HepG2 (cell line): ENCODE measurements at regions not wholly inside any gene's neighbourhood (a gene's known extent, or its start where the extent isn't known, plus 50 kb on each side); places are given as distances from the start of the nearest gene placed in this dataset.

Experiments
- ATAC-seq: fragments of 200-7000 bp; cut with Tn5 transposase; 3 replicates; pipeline ENCODE4 v1.9.1; 2020; ENCODE audit warnings: mild to moderate bottlenecking, moderate library complexity
- BruUV-seq: library from RNA; stranded (reverse); fragments of 400-500 nt; replicated peaks from 2 replicates; lab custom pipeline; 2021; lab: Mats Ljungman, UMichigan
- CTCF ChIA-PET: fragments of 300-600 bp; formaldehyde crosslinking; extraction: SDS; loops from one replicate; lab custom pipeline; 2021; ENCODE audit warnings: low total read pairs, inconsistent platforms, low intra/inter-chr PET ratio; lab: Yijun Ruan, JAX
- POLR2A ChIA-PET: fragments of 350-600 bp; sonication (Branson Sonifier 250); formaldehyde crosslinking; loops from one replicate; lab custom pipeline; 2020; ENCODE audit warnings: antibody characterized with exemption, inconsistent platforms; lab: Yijun Ruan, JAX
- DNase-seq: peaks from one replicate; pipeline ENCODE4 v3.0.0-alpha.2; 2015; ENCODE audit warnings: low spot score
- FAIRE-seq: peaks from 3 replicates; lab custom pipeline; 2011; peaks lifted over from hg19 to GRCh38; lab: Jason Lieb, UNC
- H2AFZ ChIP-seq: one replicate; pipeline ENCODE4 v1.6.1; 2011; ENCODE audit warnings: low read length, inconsistent platforms
- H3K27ac ChIP-seq: fragments of 300-600 bp; 3 replicates; pipeline ENCODE4 v1.8.0; 2011; ENCODE audit warnings: mixed run types, mild to moderate bottlenecking, mixed read lengths, low read length, inconsistent platforms; ENCODE audit not compliant: insufficient read depth; ENCODE audit errors: extremely low read length
- H3K27me3 ChIP-seq, 2 experiments: fragments of 200-600 bp in 1 of 2; 2 replicates in 1 of 2; 3 replicates in 1 of 2; pipeline versions ENCODE4 v1.6.0 to v1.8.0; 2011; ENCODE audit warnings: low read length in 2 of 2, mild to moderate bottlenecking in 2 of 2, moderate library complexity in 2 of 2, inconsistent platforms in 1 of 2; ENCODE audit not compliant: insufficient read depth in 2 of 2, control insufficient read depth in 1 of 2
- H3K36me3 ChIP-seq, 2 experiments: fragments of 200-600 bp in 1 of 2; replicated peaks in 1 of 2; 2 replicates in 1 of 2; 3 replicates in 1 of 2; pipeline versions ENCODE4 v1.5.1 to v1.8.0; 2011; ENCODE audit warnings: low read length in 2 of 2, inconsistent platforms in 1 of 2; ENCODE audit not compliant: insufficient read depth in 2 of 2, control insufficient read depth in 1 of 2
- H3K4me1 ChIP-seq: 2 replicates; pipeline ENCODE4 v1.5.1; 2012; ENCODE audit warnings: low read length, inconsistent platforms; ENCODE audit not compliant: insufficient read depth
- H3K4me2 ChIP-seq: 2 replicates; pipeline ENCODE4 v1.6.0; 2011; ENCODE audit warnings: low read depth, low read length, inconsistent platforms
- H3K4me3 ChIP-seq, 3 experiments: fragments of 200-600 bp in 1 of 3; sonication (generic), shearing (Covaris generic) in 1 of 3; replicated peaks in 1 of 3; 2 replicates each; pipeline ENCODE4 v1.5.1; 2011 to 2016; ENCODE audit warnings: low read length in 3 of 3, inconsistent platforms in 2 of 3, low read depth in 2 of 3, mild to moderate bottlenecking in 2 of 3, control low read depth in 1 of 3, mixed read lengths in 1 of 3; ENCODE audit not compliant: insufficient read depth in 1 of 3
- H3K79me2 ChIP-seq: one replicate; pipeline ENCODE4 v1.6.1; 2011; ENCODE audit warnings: low read length, inconsistent platforms; ENCODE audit not compliant: insufficient read depth
- H3K9ac ChIP-seq: 2 replicates; pipeline ENCODE4 v1.6.0; 2011; ENCODE audit warnings: mild to moderate bottlenecking, low read depth, low read length, inconsistent platforms; ENCODE audit not compliant: insufficient read depth
- H3K9me3 ChIP-seq: 2 replicates; pipeline ENCODE4 v1.5.1; 2012; ENCODE audit warnings: mild to moderate bottlenecking, low read length
- H4K20me1 ChIP-seq: 2 replicates; pipeline ENCODE4 v1.6.0; 2011; ENCODE audit warnings: inconsistent platforms, mild to moderate bottlenecking, low read length, moderate library complexity; ENCODE audit not compliant: insufficient read depth
- ARID5B ChIP-seq: IDR thresholded peaks from 2 replicates; pipeline ENCODE4 v1.4.0; 2020; ENCODE audit warnings: mild to moderate bottlenecking, missing genetic modification reagents
- ARNTL ChIP-seq: sonication (generic); formaldehyde crosslinking; IDR thresholded peaks from 2 replicates; pipeline ENCODE4 v1.4.0; 2020; ENCODE audit warnings: mild to moderate bottlenecking, missing genetic modification reagents
- ATF1 ChIP-seq: IDR thresholded peaks from 2 replicates; pipeline ENCODE4 v1.6.1; 2016; ENCODE audit warnings: mild to moderate bottlenecking, control low read depth
- FOXO1 ChIP-seq: sonication (generic); formaldehyde crosslinking; IDR thresholded peaks from 2 replicates; pipeline ENCODE4 v1.4.0; 2020; ENCODE audit warnings: missing genetic modification reagents
- HNF4G ChIP-seq, 2 experiments: sonication (generic) in 1 of 2; formaldehyde crosslinking in 1 of 2; IDR thresholded peaks; 2 replicates each; pipeline versions ENCODE4 v1.4.0 to v1.6.1; 2011 to 2020; ENCODE audit warnings: borderline replicate concordance in 2 of 2, low read depth in 2 of 2, mild to moderate bottlenecking in 2 of 2, low read length in 1 of 2, missing genetic modification reagents in 1 of 2, moderate library complexity in 1 of 2
- NFATC3 ChIP-seq: sonication (generic); formaldehyde crosslinking; IDR thresholded peaks from 2 replicates; pipeline ENCODE4 v1.5.1; 2020; ENCODE audit warnings: mild to moderate bottlenecking, missing genetic modification reagents
- PAXIP1 ChIP-seq: sonication (generic); formaldehyde crosslinking; conservative IDR thresholded peaks from 2 replicates; pipeline ENCODE4 v1.4.0; 2020; ENCODE audit warnings: mild to moderate bottlenecking, missing genetic modification reagents, moderate library complexity
- ZFP36 ChIP-seq: fragments of 150-350 bp; IDR thresholded peaks from 2 replicates; pipeline ENCODE4 v1.6.1; 2018; ENCODE audit warnings: borderline replicate concordance, low read length, low read depth; ENCODE audit not compliant: partially characterized antibody
- ZNF329 ChIP-seq: sonication (generic); formaldehyde crosslinking; IDR thresholded peaks from 2 replicates; pipeline ENCODE4 v1.9.0; 2021; ENCODE audit warnings: low read depth, mild to moderate bottlenecking, missing genetic modification reagents
- ZNF605 ChIP-seq: sonication (generic); formaldehyde crosslinking; IDR thresholded peaks from 2 replicates; pipeline ENCODE4 v1.8.0; 2022; ENCODE audit warnings: mild to moderate bottlenecking, missing genetic modification reagents
- ZNF629 ChIP-seq: sonication (generic); formaldehyde crosslinking; conservative IDR thresholded peaks from 2 replicates; pipeline ENCODE4 v1.5.0; 2020; ENCODE audit warnings: missing genetic modification reagents
- ZNF670 ChIP-seq: sonication (generic); formaldehyde crosslinking; IDR thresholded peaks from 2 replicates; pipeline ENCODE4 v1.8.0; 2022; ENCODE audit warnings: mild to moderate bottlenecking, missing genetic modification reagents, borderline replicate concordance
- ZNF784 ChIP-seq: sonication (generic); formaldehyde crosslinking; IDR thresholded peaks from 2 replicates; pipeline ENCODE4 v1.5.1; 2020; ENCODE audit warnings: missing genetic modification reagents, mild to moderate bottlenecking, borderline replicate concordance
- WGBS: methylation state at CpG from one replicate; pipeline ENCODE4 v1.1.6; 2017; ENCODE audit warnings: low lambda C conversion rate; 5-methylcytosine and 5-hydroxymethylcytosine counted together
- in situ Hi-C: cut with HindIII; loops from 2 replicates; pipeline ENCODE4 v1.10.0; 2017; ENCODE audit warnings: low pct_unique_long_range_greater_than_20kb; ENCODE audit not compliant: extremely low pct_ligation_motif_present
- intact Hi-C: fragments of 100-400 bp; cut with micrococcal nuclease; formaldehyde crosslinking; loops from one replicate; pipeline ENCODE4 v1.10.0; 2022; ENCODE audit not compliant: unreplicated experiment
- TF ChIP-seq, protein P1 (sequence below): sonication (generic); formaldehyde crosslinking; IDR thresholded peaks from 2 replicates; pipeline ENCODE4 v1.5.1; 2020; ENCODE audit warnings: mild to moderate bottlenecking, missing genetic modification reagents, moderate library complexity

DNA sequence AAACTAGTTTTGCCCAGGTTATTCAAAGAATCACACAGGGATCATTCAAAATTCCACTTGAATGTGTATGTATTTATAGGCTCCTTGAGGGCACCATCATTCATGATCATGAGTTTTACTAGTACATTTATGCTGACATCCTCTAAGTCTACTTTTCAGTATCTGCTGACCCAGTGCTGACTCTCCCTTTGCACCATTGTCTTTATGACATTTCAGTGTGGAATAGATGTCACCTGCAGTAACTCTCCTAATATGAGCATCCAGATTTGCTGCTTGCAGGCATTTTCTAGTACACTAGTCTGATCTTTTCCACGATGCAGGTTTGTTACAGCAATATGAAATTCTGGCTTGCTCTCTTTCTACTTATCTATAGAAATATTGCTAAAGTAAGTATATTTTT is 1603.5 kb downstream of the SI start:
- intact Hi-C loops = no loop called here
- CTCF ChIA-PET = no interaction called here
- no TSS peak for BruUV-seq
- Histone ChIP-seq H3K9me3 (no peaks in the 10 kb centered on the region), H3K4me2 (no peak overlapping the region), H3K4me3 (no peak overlapping the region), H3K27me3 (no peaks in the 10 kb centered on the region), H3K4me1 (no peaks in the 10 kb centered on the region), H3K9ac (no peak overlapping the region), H4K20me1 (no peaks in the 10 kb centered on the region), H3K79me2 (no peaks in the 10 kb centered on the region), H3K27ac (no peak overlapping the region), H2AFZ (no peak overlapping the region), H3K36me3 (no peaks in the 10 kb centered on the region)
- no peak for ATAC-seq
- FAIRE-seq = no peak
- 0% methylated on average over 1 of the region's 1 CpG for WGBS
- POLR2A ChIA-PET = no interaction called here
- DNase-seq = no peak
- in situ Hi-C loops = loop anchor here (25.0 kb wide), 1 partner anchor 1912 kb away; no protein-coding TSS in a partner anchor
- TF ChIP-seq ARNTL (CRISPR knock-in tag) = no peak
- TF ChIP-seq ZNF784 (CRISPR knock-in tag) = no peak
- TF ChIP-seq NFATC3 (CRISPR knock-in tag) = no peak
- no peak for TF ChIP-seq FOXO1 (CRISPR knock-in tag)
- TF ChIP-seq ARID5B (CRISPR knock-in tag) = no peak
- no peak for TF ChIP-seq HNF4G (IDR thresholded peaks at IDR 0.05; ENCODE audit: borderline replicate concordance, low read depth, low read length)
- no peak for TF ChIP-seq HNF4G (CRISPR knock-in tag; IDR thresholded peaks at IDR 0.05; ENCODE audit: borderline replicate concordance, low read depth)
- no peak for TF ChIP-seq ZNF670
- TF ChIP-seq ATF1 (CRISPR knock-in tag) = no peak
- no peak for TF ChIP-seq ZFP36
- TF ChIP-seq ZNF629 (CRISPR knock-in tag) = no peak
- no peak for TF ChIP-seq ZNF605 (CRISPR knock-in tag)
- TF ChIP-seq, protein P1, sequence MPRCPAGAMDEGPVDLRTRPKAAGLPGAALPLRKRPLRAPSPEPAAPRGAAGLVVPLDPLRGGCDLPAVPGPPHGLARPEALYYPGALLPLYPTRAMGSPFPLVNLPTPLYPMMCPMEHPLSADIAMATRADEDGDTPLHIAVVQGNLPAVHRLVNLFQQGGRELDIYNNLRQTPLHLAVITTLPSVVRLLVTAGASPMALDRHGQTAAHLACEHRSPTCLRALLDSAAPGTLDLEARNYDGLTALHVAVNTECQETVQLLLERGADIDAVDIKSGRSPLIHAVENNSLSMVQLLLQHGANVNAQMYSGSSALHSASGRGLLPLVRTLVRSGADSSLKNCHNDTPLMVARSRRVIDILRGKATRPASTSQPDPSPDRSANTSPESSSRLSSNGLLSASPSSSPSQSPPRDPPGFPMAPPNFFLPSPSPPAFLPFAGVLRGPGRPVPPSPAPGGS = no peak
- no peak for TF ChIP-seq PAXIP1 (CRISPR knock-in tag)
- TF ChIP-seq ZNF329 = no peak
